ENCODE measurements at regions not wholly inside any gene's neighbourhood (a gene's known extent, or its start where the extent isn't known, plus 50 kb on each side); places are given as distances from the start of the nearest gene placed in this dataset.

DNA sequence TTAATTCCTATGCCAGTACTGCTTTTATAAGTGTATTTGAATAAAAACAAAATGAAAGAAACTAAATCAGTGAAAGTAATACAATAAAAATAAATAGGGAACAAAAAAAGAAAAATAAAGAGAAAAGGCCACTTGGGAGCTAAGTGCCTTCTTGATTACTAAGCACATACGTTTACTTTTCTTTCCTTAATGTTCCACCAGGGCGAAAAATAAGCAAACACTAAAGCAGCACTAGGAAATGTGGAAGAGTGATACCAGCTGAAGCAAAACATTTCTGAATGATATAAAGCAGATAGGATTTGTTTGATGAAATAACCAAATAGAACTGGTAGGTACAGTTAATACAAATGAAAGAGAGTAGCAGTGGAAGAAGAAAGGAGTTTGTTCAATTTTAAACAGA is 132.8 kb upstream of the ZPLD1 start (continued):
- TF ChIP-seq, protein P1, sequence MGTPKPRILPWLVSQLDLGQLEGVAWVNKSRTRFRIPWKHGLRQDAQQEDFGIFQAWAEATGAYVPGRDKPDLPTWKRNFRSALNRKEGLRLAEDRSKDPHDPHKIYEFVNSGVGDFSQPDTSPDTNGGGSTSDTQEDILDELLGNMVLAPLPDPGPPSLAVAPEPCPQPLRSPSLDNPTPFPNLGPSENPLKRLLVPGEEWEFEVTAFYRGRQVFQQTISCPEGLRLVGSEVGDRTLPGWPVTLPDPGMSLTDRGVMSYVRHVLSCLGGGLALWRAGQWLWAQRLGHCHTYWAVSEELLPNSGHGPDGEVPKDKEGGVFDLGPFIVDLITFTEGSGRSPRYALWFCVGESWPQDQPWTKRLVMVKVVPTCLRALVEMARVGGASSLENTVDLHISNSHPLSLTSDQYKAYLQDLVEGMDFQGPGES (IDR thresholded peaks at IDR 0.05; ENCODE audit: low read depth, low read length) = no peak
- no peak for TF ChIP-seq SMC3 (IDR thresholded peaks at IDR 0.05; ENCODE audit: low read depth, low read length)
- no peak for TF ChIP-seq CHD2 (IDR thresholded peaks at IDR 0.05; ENCODE audit: low read length, partially characterized antibody)
- TF ChIP-seq, protein P2, sequence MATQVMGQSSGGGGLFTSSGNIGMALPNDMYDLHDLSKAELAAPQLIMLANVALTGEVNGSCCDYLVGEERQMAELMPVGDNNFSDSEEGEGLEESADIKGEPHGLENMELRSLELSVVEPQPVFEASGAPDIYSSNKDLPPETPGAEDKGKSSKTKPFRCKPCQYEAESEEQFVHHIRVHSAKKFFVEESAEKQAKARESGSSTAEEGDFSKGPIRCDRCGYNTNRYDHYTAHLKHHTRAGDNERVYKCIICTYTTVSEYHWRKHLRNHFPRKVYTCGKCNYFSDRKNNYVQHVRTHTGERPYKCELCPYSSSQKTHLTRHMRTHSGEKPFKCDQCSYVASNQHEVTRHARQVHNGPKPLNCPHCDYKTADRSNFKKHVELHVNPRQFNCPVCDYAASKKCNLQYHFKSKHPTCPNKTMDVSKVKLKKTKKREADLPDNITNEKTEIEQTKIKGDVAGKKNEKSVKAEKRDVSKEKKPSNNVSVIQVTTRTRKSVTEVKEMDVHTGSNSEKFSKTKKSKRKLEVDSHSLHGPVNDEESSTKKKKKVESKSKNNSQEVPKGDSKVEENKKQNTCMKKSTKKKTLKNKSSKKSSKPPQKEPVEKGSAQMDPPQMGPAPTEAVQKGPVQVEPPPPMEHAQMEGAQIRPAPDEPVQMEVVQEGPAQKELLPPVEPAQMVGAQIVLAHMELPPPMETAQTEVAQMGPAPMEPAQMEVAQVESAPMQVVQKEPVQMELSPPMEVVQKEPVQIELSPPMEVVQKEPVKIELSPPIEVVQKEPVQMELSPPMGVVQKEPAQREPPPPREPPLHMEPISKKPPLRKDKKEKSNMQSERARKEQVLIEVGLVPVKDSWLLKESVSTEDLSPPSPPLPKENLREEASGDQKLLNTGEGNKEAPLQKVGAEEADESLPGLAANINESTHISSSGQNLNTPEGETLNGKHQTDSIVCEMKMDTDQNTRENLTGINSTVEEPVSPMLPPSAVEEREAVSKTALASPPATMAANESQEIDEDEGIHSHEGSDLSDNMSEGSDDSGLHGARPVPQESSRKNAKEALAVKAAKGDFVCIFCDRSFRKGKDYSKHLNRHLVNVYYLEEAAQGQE (IDR thresholded peaks at IDR 0.05; ENCODE audit: low read depth, low read length) = no peak
- TF ChIP-seq FOXM1 (IDR thresholded peaks at IDR 0.05; ENCODE audit: low read depth) = no peak

DNA sequence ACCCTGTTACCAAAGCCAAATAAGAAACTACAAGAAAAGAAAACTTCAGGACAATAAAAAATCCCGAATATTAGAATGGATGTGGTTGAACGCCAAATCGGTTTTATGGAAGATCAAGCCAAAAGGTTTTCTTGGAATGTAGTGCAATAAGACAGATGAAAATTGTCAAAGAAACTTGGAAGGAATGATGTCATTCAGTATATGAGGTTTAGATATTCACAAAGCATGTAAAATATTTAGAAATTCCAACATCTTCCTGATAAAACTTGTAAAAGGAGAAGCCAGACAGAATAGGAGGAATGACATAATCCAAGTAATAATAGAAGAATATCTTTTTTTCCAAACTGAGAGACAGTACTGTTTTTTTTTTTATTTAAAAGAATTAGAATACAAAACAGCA is 130.3 kb upstream of the ZPLD1 start:
- no peak overlapping the region for H2AFZ ChIP-seq (ENCODE audit: low read depth)
- DNase-seq = no peak
- H3K4me2 ChIP-seq = no peak overlapping the region
- H3K9me3 ChIP-seq = no peaks in the 10 kb centered on the region
- ChIA-PET POLR2A (no interaction called here), CTCF (no interaction called here)
- WGBS (ENCODE audit: low lambda C conversion rate) = 78% methylated on average over 3 of the region's 3 CpGs
- H3K4me1 ChIP-seq (ENCODE audit: control insufficient read depth in 1 of 2, insufficient read depth in 2 of 2, low read depth in 1 of 2, low read length in 1 of 2) = no peaks in the 10 kb centered on the region
- H3K9me2 ChIP-seq = no peaks in the 10 kb centered on the region
- H3K9ac ChIP-seq = no peak overlapping the region
- no peak overlapping the region for H3K27ac ChIP-seq (ENCODE audit: low read depth in 2 of 2, low read length in 1 of 2)
- no peak overlapping the region for H3K4me3 ChIP-seq (ENCODE audit: low read depth in 2 of 2, low read length in 1 of 2)
- H3F3A ChIP-seq (replicated peaks; ENCODE audit: insufficient read depth) = no peaks in the 10 kb centered on the region
- TF ChIP-seq, protein P2 (IDR thresholded peaks at IDR 0.05; ENCODE audit: low read depth, low read length) = no peak
- TF ChIP-seq, protein P3, sequence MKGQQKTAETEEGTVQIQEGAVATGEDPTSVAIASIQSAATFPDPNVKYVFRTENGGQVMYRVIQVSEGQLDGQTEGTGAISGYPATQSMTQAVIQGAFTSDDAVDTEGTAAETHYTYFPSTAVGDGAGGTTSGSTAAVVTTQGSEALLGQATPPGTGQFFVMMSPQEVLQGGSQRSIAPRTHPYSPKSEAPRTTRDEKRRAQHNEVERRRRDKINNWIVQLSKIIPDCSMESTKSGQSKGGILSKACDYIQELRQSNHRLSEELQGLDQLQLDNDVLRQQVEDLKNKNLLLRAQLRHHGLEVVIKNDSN (IDR thresholded peaks at IDR 0.05; ENCODE audit: borderline replicate concordance, low read depth) = no peak
- TF ChIP-seq TEAD4 (IDR thresholded peaks at IDR 0.05; ENCODE audit: borderline replicate concordance, insufficient read depth) (no peak), EP300 (IDR thresholded peaks at IDR 0.05; ENCODE audit: borderline replicate concordance in 1 of 2, low read depth in 1 of 2, low read length in 1 of 2) (no peak), EZH2phosphoT487 (IDR thresholded peaks at IDR 0.05; ENCODE audit: borderline replicate concordance, low read depth) (no peak)
- H3K27me3 ChIP-seq (ENCODE audit: insufficient read depth) = no peaks in the 10 kb centered on the region
- H4K20me1 ChIP-seq (ENCODE audit: insufficient read depth) = no peaks in the 10 kb centered on the region
- H3K36me3 ChIP-seq (replicated peaks in 1 of 2; ENCODE audit: control insufficient read depth in 1 of 2, insufficient read depth in 2 of 2, low read length in 1 of 2) = no peaks in the 10 kb centered on the region
- no peaks in the 10 kb centered on the region for H3K79me2 ChIP-seq (ENCODE audit: insufficient read depth)
